ENCODE measurements at regions not wholly inside any gene's neighbourhood (a gene's known extent, or its start where the extent isn't known, plus 50 kb on each side); places are given as distances from the start of the nearest gene placed in this dataset.

- Histone ChIP-seq H3K36me3 (ENCODE audit: control insufficient read depth in 2 of 3, insufficient read depth in 3 of 3, low read length in 3 of 3) (no peaks in the 10 kb centered on the region), H3K27ac (ENCODE audit: low read depth, low read length) (no peak overlapping the region), H3K27me3 (ENCODE audit: control insufficient read depth in 2 of 2, insufficient read depth in 2 of 2, low read length in 2 of 2) (no peaks in the 10 kb centered on the region), H3K4me1 (ENCODE audit: control insufficient read depth in 2 of 2, insufficient read depth in 2 of 2, low read length in 2 of 2) (no peaks in the 10 kb centered on the region), H3K9me3 (ENCODE audit: control insufficient read depth in 2 of 3, low read length in 3 of 3) (no peaks in the 10 kb centered on the region), H3K4me3 (ENCODE audit: low read length) (no peak overlapping the region)
- intact Hi-C loops (cut with micrococcal nuclease) = no loop called here
- Mint-ChIP-seq H3K4me3 (no peak overlapping the region), H3K36me3 (peaks cover 0 to 5% (median 3%) of the 10 kb centered on the region in 5 donors), H3K9me3 (peaks cover 3 to 22% (median 9%) of the 10 kb centered on the region in 11 donors), H3K27ac (no peak overlapping the region), H3K4me1 (peaks cover 0 to 4% (median 0%) of the 10 kb centered on the region in 7 donors), H3K27me3 (peaks cover 2 to 42% (median 21%) of the 10 kb centered on the region in 5 donors)
- ChIA-PET CTCF (no interaction called here), POLR2A (no interaction called here)
- no peak for ATAC-seq
- DNase-seq = no peak
Observed at GRCh38 chr15:81595752-81596151, 221.7 kb upstream of the TMC3 start.

- ATAC-seq = no peak
- Histone ChIP-seq H3K27me3 (ENCODE audit: control insufficient read depth in 2 of 2, insufficient read depth in 2 of 2, low read length in 2 of 2) (no peaks in the 10 kb centered on the region), H3K36me3 (ENCODE audit: control insufficient read depth in 2 of 3, insufficient read depth in 3 of 3, low read length in 3 of 3) (no peaks in the 10 kb centered on the region), H3K4me1 (ENCODE audit: control insufficient read depth in 2 of 2, insufficient read depth in 2 of 2, low read length in 2 of 2) (no peaks in the 10 kb centered on the region), H3K27ac (ENCODE audit: low read depth, low read length) (no peak overlapping the region), H3K9me3 (ENCODE audit: control insufficient read depth in 2 of 3, low read length in 3 of 3) (no peaks in the 10 kb centered on the region), H3K4me3 (ENCODE audit: low read length) (no peak overlapping the region)
- no peaks in the 10 kb centered on the region for H3K36me3 Mint-ChIP-seq
- H3K27ac Mint-ChIP-seq = no peak overlapping the region
- H3K27me3 Mint-ChIP-seq = peaks cover 0 to 7% (median 6%) of the 10 kb centered on the region in 5 donors
- POLR2A ChIA-PET = no interaction called here
- DNase-seq = no peak
- H3K4me3 Mint-ChIP-seq = no peak overlapping the region
- CTCF ChIA-PET = no interaction called here
- peaks cover 0 to 1% (median 0%) of the 10 kb centered on the region in 7 donors for H3K4me1 Mint-ChIP-seq
- peaks cover 0 to 5% (median 3%) of the 10 kb centered on the region in 11 donors for H3K9me3 Mint-ChIP-seq
- intact Hi-C loops (cut with micrococcal nuclease) = no loop called here
Observed at GRCh38 chr15:81589671-81590070, 215.7 kb upstream of the TMC3 start.

- Mint-ChIP-seq H3K27me3 (peaks cover 19 to 40% (median 22%) of the 10 kb centered on the region in 5 donors), H3K4me1 (no peaks in the 10 kb centered on the region), H3K36me3 (no peaks in the 10 kb centered on the region), H3K27ac (no peak overlapping the region), H3K9me3 (peaks cover 0 to 4% (median 0%) of the 10 kb centered on the region in 11 donors), H3K4me3 (no peak overlapping the region)
- Histone ChIP-seq H3K4me3 (ENCODE audit: low read length) (no peak overlapping the region), H3K4me1 (ENCODE audit: control insufficient read depth in 2 of 2, insufficient read depth in 2 of 2, low read length in 2 of 2) (no peaks in the 10 kb centered on the region), H3K27ac (ENCODE audit: low read depth, low read length) (no peak overlapping the region), H3K36me3 (ENCODE audit: control insufficient read depth in 2 of 3, insufficient read depth in 3 of 3, low read length in 3 of 3) (no peaks in the 10 kb centered on the region), H3K9me3 (ENCODE audit: control insufficient read depth in 2 of 3, low read length in 3 of 3) (no peaks in the 10 kb centered on the region), H3K27me3 (ENCODE audit: control insufficient read depth in 2 of 2, insufficient read depth in 2 of 2, low read length in 2 of 2) (no peaks in the 10 kb centered on the region)
- no peak for DNase-seq
- CTCF ChIA-PET = no interaction called here
- intact Hi-C loops (cut with micrococcal nuclease) = no loop called here
- no peak for ATAC-seq
- POLR2A ChIA-PET = no interaction called here
Observed at GRCh38 chr15:81575436-81576123, 201.6 kb upstream of the TMC3 start.

- DNase-seq = no peak
- Mint-ChIP-seq H3K27ac (no peak overlapping the region), H3K9me3 (peaks cover 0 to 4% (median 0%) of the 10 kb centered on the region in 11 donors), H3K36me3 (no peaks in the 10 kb centered on the region), H3K4me3 (no peak overlapping the region), H3K4me1 (no peaks in the 10 kb centered on the region), H3K27me3 (peaks cover 15 to 46% (median 25%) of the 10 kb centered on the region in 5 donors)
- Histone ChIP-seq H3K4me3 (ENCODE audit: low read length) (no peak overlapping the region), H3K4me1 (ENCODE audit: control insufficient read depth in 2 of 2, insufficient read depth in 2 of 2, low read length in 2 of 2) (no peaks in the 10 kb centered on the region), H3K36me3 (ENCODE audit: control insufficient read depth in 2 of 3, insufficient read depth in 3 of 3, low read length in 3 of 3) (no peaks in the 10 kb centered on the region), H3K9me3 (ENCODE audit: control insufficient read depth in 2 of 3, low read length in 3 of 3) (no peaks in the 10 kb centered on the region), H3K27me3 (ENCODE audit: control insufficient read depth in 2 of 2, insufficient read depth in 2 of 2, low read length in 2 of 2) (no peaks in the 10 kb centered on the region), H3K27ac (ENCODE audit: low read depth, low read length) (no peak overlapping the region)
- CTCF ChIA-PET = no interaction called here
- POLR2A ChIA-PET = no interaction called here
- intact Hi-C loops (cut with micrococcal nuclease) = no loop called here
- ATAC-seq = no peak
Observed at GRCh38 chr15:81573098-81573746, 199.2 kb upstream of the TMC3 start.

GRCh38 chr15:81572190-81572589 is 198.2 kb upstream of the TMC3 start:
- DNase-seq (no peak), ATAC-seq (no peak)
- H3K4me1 ChIP-seq (ENCODE audit: control insufficient read depth in 2 of 2, insufficient read depth in 2 of 2, low read length in 2 of 2) = no peaks in the 10 kb centered on the region
- no peaks in the 10 kb centered on the region for H3K27me3 ChIP-seq (ENCODE audit: control insufficient read depth in 2 of 2, insufficient read depth in 2 of 2, low read length in 2 of 2)
- H3K4me3 ChIP-seq (ENCODE audit: low read length) = no peak overlapping the region
- intact Hi-C loops (cut with micrococcal nuclease) = no loop called here
- no peaks in the 10 kb centered on the region for H3K9me3 ChIP-seq (ENCODE audit: control insufficient read depth in 2 of 3, low read length in 3 of 3)
- H3K36me3 Mint-ChIP-seq = no peaks in the 10 kb centered on the region
- H3K27ac Mint-ChIP-seq = no peak overlapping the region
- CTCF ChIA-PET = no interaction called here
- no peak overlapping the region for H3K4me3 Mint-ChIP-seq
- POLR2A ChIA-PET = no interaction called here
- H3K27ac ChIP-seq (ENCODE audit: low read depth, low read length) = no peak overlapping the region
- H3K9me3 Mint-ChIP-seq = peaks cover 0 to 4% (median 0%) of the 10 kb centered on the region in 11 donors
- H3K27me3 Mint-ChIP-seq = peaks cover 14 to 45% (median 28%) of the 10 kb centered on the region in 5 donors
- H3K4me1 Mint-ChIP-seq = no peaks in the 10 kb centered on the region
- no peaks in the 10 kb centered on the region for H3K36me3 ChIP-seq (ENCODE audit: control insufficient read depth in 2 of 3, insufficient read depth in 3 of 3, low read length in 3 of 3)

- no peak for ATAC-seq
- Mint-ChIP-seq H3K4me1 (no peaks in the 10 kb centered on the region), H3K27ac (no peak overlapping the region), H3K4me3 (no peak overlapping the region), H3K36me3 (no peaks in the 10 kb centered on the region), H3K27me3 (peaks cover 6 to 41% (median 24%) of the 10 kb centered on the region in 5 donors), H3K9me3 (peaks cover 0 to 4% (median 0%) of the 10 kb centered on the region in 11 donors)
- Histone ChIP-seq H3K27me3 (ENCODE audit: control insufficient read depth in 2 of 2, insufficient read depth in 2 of 2, low read length in 2 of 2) (no peaks in the 10 kb centered on the region), H3K36me3 (ENCODE audit: control insufficient read depth in 2 of 3, insufficient read depth in 3 of 3, low read length in 3 of 3) (no peaks in the 10 kb centered on the region), H3K9me3 (ENCODE audit: control insufficient read depth in 2 of 3, low read length in 3 of 3) (no peaks in the 10 kb centered on the region), H3K4me3 (ENCODE audit: low read length) (no peak overlapping the region), H3K27ac (ENCODE audit: low read depth, low read length) (no peak overlapping the region), H3K4me1 (ENCODE audit: control insufficient read depth in 2 of 2, insufficient read depth in 2 of 2, low read length in 2 of 2) (no peaks in the 10 kb centered on the region)
- no peak for DNase-seq
- intact Hi-C loops (cut with micrococcal nuclease) = no loop called here
- ChIA-PET POLR2A (no interaction called here), CTCF (no interaction called here)
Observed at GRCh38 chr15:81569286-81570080, 195.5 kb upstream of the TMC3 start.

All from naive thymus-derived CD4-positive, alpha-beta T cell (primary cell).